GM18520 (cell line): ENCODE measurements at regions not wholly inside any gene's neighbourhood (a gene's known extent, or its start where the extent isn't known, plus 50 kb on each side); places are given as distances from the start of the nearest gene placed in this dataset.

Source experiments
- ATAC-seq: cut with Tn5 transposase; IDR thresholded peaks from one replicate; pipeline ENCODE4 v1.9.1; 2021; ENCODE audit not compliant: unreplicated experiment

DNA sequence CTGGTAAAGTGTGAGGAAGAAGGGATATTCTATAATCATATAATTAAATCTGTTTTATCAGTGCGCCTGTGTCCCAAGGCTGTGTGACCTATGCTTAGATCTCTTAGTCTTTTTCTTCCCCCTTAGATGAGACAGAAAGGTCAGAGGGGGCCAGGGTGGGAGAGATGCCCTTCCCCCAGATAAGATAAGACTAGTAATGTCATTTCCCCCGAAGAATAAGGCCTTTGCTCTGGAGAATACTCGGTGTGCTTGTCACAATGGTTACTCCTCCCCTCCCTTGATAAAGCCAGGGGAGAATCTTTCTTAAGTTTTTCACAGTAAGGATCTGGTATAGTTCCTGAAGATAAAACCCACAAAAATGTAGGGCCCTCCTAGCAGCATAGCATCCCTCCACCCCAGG is 1041.8 kb downstream of the SORCS3 start:
- ATAC-seq: no peak

DNA sequence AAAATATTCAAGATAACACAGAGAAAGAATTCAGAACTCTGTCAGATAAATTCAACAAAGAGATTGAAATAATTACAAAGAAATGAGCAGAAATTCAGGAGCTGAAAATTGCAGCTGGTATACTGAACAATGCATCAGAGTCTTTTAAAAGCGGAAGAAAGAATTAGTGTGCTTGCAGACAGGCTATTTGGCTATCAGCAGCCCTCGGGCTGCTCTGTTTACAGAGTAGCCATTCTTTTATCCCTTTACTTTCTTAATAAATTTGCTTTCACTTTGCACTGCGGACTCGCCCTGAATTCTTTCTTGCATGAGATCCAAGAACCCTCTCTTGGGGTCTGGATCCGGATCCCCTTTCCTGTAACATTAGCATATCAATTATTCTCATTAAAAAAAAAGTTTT is 1040.0 kb downstream of the SORCS3 start:
- ATAC-seq: no peak

DNA sequence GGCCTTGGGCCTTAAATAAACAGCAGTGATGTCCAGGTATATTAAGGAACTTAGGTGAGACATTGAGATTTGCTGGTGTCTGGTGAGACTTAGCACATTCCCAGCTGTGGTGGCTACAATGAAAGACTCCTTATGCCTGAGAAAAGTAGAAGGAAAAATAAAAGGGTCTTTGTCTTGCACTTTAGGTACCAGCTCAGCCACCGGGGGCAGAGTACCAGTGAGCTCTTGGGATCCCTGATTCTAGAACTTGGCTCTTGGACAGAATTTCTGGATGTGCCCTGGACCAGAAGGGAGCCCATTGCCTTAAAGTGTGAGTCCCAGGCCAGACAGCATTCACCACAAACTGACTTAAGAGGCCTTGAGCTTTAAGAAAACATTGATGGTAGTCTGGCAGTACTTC is 1038.7 kb downstream of the SORCS3 start:
- no peak for ATAC-seq

DNA sequence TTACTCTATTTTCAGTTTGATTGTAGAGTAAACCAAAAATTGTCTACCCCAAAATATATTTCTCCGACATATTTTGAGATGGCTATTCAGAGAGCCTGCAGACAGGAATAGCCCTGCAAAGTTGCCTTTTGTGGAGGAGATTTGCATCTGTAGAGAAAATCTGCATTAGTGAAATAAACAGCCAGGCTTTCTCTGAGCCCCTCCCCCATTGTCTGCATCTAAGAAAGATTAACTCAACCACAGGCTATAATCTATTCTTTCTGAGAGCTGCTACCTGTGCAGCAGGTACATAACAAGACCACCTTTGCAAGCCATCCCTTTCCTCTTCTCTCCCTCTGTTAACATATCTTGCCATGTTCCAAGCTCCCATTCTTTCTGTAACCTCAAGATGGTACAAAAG is 1034.2 kb downstream of the SORCS3 start:
- ATAC-seq: no peak

DNA sequence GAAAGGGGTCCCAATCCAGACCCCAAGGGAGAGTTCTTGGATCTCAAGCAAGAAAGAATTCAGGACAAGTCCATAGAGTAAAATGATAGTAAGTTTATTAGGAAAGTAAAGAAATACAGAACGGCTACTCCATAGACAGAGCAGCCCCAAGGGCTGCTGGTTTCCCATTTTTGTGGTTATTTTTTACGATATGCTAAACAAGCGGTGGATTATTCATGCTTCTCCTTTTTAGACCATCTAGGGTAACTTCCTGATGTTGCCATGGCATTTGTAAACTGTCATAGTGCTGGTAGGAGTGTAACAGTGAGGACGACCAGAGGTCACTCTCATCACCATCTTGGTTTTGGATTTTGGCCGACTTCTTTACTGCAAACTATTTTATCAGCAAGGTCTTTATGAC is 1033.4 kb downstream of the SORCS3 start:
- ATAC-seq: no peak

DNA sequence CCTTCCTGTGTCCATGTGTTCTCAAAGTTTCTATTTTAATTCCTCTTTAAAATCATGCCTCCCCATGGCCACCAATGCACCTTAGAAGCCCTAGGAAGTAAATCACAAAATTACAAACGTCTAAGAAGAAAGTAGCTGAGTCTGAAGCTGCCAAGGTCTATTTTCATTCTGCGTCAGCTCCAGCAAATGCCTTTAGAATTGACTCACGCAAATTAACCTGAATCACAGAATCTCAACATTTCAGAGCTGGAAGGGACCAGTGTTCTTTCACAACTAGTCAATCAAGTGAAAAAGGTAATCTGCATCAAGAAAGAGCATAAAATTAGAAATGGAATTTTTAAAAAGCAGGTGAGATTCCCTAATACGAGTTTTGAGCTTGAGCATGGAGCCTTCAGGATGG is 1017.6 kb downstream of the SORCS3 start:
- no peak for ATAC-seq

DNA sequence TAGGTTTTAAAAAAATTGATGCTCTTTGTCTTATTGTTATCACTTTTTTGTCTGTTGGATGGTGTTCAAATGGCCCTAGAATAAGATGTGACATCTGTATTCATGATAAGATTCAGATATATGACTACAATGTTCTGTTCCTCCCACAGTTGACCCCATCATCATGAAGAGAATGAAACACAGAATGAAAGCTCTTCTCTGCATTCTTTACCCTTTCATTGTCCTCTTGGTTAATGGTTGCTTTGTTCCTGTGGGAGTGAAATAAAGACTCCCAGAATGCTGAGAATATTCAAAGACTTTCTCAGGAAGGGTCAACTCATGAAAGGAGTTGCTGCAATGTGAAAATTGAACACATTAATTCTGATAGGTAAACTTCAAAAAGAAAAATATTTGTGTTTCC is 1015.8 kb downstream of the SORCS3 start:
- no peak for ATAC-seq

DNA sequence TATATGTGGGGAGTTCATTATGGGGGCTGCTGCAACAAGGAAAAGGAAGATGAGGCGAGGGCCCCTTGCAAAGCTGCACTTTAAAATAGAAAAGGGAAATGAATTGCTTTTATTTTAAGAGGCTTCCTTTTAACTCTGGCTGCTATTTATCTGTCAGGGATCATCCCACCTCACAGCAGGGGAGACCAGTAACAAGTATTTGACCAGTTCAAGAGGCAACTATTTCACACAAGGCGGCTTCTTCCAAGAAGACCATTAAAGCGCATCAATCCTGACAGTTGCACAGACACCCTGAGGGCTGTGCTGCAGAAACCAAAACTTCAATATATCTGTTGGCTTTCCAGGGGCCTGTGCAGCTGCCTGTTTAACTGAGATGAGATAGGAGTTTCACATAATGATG is 1009.2 kb downstream of the SORCS3 start:
- no peak for ATAC-seq

DNA sequence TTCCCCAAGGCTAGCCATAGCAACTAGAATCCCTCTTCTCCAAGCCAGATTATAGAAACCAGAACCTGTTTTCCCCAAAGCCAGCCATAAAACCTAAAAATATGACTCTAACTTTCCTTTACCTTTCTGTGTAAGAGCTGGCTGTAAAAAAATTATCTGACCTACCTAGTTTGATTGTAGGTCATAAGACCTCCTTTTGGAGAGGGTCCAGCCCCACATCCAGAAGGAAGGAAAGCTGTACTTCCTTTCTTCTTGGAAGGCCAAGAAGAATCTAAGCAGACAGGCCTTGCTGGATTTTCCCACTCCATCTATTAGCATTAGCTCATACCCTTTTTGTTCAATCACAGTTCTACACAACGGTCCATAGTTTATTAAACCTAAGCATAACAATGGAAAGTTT is 1006.3 kb downstream of the SORCS3 start:
- ATAC-seq: no peak

DNA sequence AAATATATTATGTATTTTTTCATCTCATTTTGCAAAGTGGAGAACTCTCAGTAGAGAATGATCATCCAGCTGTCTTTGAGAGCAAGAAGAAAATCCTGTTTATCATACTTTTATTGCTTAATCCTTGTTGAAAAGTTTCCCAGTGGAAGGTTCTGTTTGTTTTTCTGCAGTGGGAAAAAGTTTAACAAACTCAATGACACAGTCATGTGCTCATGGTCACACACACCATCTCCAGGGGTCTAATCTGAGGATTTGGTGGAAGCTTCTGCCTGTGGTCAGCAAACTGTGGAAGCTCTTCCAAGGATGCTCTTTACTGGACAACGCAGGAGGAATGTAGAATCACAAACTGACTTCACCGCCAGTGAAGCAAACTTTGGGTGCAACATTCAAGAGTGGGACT is 1003.9 kb downstream of the SORCS3 start:
- ATAC-seq: no peak

DNA sequence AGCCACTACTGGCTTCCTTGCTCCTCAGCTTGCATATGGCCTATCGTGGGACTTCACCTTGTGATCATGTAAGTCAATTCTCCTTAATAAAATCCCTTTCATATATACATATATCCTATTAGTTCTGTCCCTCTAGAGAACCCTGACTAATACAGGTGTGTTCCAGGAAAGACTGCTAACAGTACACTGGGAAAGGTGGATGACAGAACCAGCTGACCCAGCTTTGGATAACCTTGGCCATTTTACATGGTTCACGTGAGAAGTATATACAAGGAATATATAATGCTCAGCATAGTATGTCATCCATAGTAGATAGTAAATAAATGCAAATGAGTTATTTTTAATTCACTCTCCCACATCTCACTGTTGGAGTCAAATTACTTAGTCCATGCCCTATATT is 1003.5 kb downstream of the SORCS3 start:
- ATAC-seq: no peak

DNA sequence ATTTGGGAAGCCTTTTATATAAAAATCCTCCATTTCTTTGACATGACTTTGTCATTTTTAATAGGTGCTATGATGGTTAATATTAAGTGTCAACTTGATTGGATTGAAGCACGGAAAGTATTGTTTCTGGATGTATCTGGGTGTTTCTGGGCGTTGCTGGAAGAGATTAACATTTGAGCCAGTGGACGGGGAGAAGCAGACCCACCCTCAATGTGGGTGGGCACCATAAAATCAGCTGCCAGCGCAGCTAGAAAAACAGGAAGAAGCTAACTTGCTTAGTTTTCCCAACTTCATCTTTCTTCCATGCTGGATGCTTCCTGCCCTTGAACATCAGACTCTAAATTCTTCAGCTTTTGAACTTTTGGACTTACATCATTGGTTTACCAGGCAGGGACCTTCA is 1003.0 kb downstream of the SORCS3 start:
- ATAC-seq: no peak

DNA sequence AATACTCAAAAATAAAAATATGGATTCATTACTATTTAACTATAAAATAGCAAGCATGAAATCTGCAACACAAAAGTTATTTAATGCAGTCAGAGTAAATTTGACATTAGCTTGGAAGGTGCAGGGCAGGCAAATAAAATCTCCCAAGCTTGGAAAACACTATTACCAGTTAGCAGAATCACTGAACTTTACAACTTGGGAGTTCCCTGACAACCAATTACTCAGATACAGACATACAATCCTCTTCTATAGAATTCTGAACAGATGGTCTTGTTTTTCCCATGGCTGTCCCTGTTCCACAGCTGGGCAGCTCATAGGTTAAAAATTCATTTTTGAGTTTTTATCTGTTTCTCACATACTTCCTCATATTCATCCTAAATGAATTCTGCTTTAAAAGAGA is 1002.6 kb downstream of the SORCS3 start:
- no peak for ATAC-seq

DNA sequence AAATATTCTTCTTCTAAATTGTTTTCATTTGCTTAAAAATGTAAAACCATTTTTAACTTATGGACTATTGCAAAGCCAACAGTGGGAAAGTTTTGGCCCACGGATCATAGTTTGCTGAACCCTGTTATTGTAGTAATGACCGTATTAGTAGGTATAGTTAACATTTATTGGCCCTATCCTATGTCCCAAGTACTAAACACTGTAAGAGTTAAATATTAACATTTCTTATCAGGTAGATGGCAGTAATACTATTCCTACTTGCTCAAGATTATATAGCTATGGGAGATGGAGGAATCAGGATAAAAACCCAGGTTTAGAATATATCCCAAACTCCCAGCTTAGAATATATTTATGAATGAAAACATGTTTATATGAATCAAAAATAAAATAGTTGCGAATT is 993.2 kb downstream of the SORCS3 start:
- ATAC-seq: no peak

DNA sequence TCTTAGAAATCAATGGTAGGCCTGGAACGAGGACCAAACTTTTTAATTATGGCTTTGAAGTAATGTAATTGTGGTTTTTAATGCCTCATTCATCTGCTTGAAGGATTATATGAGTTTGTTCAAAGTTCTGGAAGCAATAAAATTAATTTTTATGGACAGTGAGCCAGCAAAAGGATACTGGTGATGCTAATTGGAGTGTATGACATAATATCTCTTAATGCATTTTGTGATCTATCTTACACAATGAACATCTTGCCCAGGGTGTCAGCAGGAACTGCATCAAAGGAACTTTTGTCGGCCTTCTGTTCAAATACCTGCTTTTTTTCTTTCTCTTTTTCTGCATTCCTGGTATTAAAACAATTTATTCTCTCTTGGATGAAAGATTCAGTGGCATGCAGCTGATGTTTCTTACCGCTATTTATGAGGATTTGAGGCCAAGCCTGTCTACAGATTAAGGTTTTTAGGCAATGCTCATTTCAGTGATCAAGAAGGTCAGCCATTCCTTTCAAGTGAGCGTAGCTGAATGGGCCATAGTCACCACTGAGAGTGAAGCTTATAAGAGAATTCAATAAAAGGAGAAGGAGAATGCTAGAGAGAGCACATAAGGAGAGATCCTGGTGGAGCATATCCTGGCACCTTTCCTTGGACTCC is 974.8 kb downstream of the SORCS3 start:
- ATAC-seq: no peak

DNA sequence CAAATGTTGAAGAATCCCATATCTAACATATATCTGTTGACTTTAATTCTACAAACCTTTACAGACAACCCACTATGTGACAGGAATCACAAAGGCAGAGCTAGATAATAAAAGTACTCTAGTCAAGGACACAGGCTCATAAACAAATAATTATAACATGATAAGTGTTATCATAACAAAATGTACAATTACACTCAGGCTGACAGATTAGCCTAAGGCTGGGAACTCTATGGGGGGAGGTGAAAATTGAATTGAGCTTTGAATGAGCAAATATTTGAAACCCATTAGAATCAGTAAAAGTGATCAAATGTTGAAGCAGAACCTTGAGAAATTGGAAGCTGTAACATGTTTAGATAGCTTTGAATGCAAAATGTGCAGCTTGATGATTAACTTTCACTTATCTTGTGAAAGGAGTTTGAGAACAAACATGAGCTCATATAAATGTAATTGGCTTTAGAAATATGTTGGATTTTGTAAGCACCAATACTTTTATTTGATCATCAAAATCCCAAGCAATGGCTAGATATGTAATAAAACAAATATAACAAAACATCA is 970.2 kb downstream of the SORCS3 start:
- ATAC-seq: no peak

DNA sequence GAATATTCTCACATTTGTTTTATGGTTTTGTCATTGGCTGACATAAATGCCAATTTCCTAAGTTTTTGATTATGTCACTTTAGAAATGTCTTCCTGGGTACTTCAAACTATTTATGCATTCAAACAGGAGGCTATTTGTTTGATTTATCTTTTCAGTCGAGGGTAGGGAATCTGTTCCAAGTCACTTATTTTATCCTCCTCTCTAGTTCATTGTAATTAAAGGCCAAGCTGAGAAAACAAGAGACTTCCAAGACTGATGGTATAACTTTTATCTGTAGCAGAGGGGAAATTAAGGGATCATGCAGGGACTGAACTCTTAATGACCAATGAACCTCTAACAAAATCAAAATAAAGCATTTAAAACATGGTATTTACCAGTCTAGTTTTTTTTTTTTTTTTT is 968.4 kb downstream of the SORCS3 start:
- no peak for ATAC-seq

DNA sequence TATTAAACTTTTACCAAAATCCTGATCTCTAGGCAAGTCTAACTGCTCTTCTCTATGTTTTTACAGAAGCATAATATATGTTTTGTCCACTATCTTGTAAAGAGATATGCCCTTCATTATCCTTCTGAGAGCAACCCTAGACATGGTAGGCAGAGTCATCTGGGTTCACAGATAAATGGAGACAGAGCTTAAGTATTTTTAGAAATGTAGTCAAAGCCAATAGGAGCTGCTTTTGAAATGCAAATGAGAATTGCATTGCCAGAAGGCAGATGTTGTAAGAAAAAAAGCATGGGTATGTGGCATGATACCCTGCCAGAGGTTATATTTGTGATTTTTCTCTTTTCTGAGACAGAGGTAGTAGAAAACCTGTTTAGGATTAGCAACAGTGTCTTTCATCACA is 964.8 kb downstream of the SORCS3 start:
- ATAC-seq: no peak

DNA sequence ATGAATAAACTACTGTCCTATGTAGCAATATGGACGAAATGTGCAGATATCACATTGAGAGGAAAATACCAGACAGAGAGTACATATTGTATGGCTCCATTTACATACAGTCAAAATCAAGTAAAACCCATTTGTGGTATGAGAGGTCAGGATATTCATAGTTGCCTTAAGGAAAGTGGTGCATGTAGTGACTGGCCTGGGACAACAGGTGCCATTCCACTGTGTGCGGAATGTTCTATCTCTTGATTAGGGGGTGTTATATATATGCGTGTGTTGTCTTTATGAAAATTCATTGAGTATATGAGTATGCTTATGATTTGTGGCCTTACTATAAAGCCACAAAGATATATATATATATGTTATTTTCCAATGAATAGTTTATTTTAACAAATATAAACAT is 964.0 kb downstream of the SORCS3 start:
- ATAC-seq: no peak

DNA sequence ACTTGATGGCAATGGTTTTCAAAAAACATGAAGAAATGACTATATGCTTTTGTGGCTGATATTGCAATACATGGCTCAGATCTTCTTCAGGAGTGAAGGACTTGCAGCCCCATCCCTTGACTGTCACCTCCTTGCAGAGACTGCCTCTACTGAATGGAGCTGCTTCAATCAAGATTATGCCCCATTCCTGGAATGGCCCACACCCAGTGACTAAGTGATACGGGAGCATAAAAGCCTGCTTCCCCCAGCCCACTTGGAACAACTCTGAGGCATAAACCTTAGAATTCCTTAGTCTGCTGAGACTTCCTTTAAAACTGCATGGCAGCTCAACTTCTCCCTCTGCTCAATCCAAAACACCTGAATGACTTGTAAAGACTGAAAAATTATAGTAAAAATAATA is 957.1 kb downstream of the SORCS3 start:
- no peak for ATAC-seq

DNA sequence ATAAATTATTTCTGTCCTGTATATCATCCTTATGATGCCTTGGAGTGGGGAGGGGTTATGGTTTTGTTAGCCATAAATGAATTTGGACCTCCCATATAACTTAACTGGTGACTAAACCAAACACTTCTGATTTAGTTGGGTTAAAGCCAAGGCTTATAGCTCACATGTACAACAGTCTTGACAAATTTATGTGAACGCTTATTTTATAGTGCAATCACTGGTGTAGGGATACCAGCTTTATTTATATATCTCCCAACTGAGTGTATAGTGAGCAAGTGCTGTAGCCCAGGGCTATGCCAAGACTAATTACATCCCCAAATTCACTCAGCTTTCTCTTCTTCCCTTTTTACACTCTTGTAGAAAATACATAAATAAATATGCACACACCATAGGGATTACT is 956.2 kb downstream of the SORCS3 start:
- no peak for ATAC-seq

DNA sequence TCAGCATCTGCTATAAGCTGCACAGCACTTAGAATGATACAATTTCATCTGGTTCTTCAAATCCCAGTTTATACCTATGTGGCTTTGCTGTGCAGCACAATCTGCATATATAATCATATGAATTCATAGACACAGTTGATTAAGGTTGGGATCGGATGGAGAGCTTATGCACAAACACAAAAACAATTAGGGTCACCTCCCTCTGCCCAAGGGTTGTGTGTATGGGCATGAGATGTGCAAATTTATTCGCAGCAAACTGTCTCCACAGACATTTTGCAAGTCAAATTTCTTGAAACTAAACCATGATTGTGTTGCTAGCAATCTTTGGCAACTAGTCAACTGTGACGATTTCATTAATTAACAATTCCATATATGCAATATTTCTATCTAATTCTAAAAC is 955.7 kb downstream of the SORCS3 start:
- ATAC-seq: no peak

DNA sequence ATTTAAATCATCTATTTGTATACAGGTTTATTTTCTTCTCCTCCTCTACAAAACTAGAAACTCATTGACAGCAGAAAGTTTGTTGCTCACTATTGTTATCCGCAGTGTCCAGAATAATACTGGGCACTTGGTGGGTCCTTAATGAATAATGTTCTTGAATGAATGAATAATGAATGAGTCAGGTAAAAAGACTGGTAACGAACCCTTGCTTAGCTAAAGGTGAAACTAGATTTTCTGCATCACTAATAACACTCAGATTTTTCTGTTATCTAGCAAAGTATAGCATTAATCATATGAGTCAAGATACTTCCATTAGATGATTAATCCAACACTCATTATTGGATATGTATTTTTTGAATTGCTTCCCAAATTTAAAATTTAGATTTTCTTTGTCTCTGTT is 953.2 kb downstream of the SORCS3 start:
- ATAC-seq: no peak
